HCT116 (cell line): ENCODE measurements at regions not wholly inside any gene's neighbourhood (a gene's known extent, or its start where the extent isn't known, plus 50 kb on each side); places are given as distances from the start of the nearest gene placed in this dataset.

ENCODE experiments used
- ATAC-seq: fragments of 200-7000 bp; cut with Tn5 transposase; 2 replicates; pipeline ENCODE4 v1.9.1; 2020; ENCODE audit warnings: mild to moderate bottlenecking, moderate library complexity
- BruUV-seq: library from RNA; stranded (reverse); fragments of 400-500 nt; replicated peaks from 2 replicates; lab custom pipeline; 2021; lab: Mats Ljungman, UMichigan
- CTCF ChIA-PET: fragments of 300-600 bp; sonication (Branson Sonifier 250); formaldehyde crosslinking; loops from one replicate; lab custom pipeline; 2021; ENCODE audit warnings: antibody characterized with exemption; lab: Charles Lee
- POLR2A ChIA-PET: fragments of 300-600, 350-600 bp; sonication (Branson Sonifier 250); formaldehyde crosslinking; loops from one replicate; lab custom pipeline; 2021; ENCODE audit warnings: antibody characterized with exemption; lab: Charles Lee
- RAD21 ChIA-PET, 2 experiments: fragments of 300-600 bp; sonication (Branson Sonifier 250); formaldehyde crosslinking; loops; one replicate each; lab custom pipeline; 2023; ENCODE audit warnings: low total read pairs in 2 of 2; ENCODE audit not compliant: uncharacterized antibody in 2 of 2, unreplicated experiment in 2 of 2, low non-redundant PET in 1 of 2; lab: Charles Lee
- DNase-seq: peaks from one replicate; pipeline ENCODE4 v3.0.0-alpha.2; 2010; ENCODE audit warnings: low read depth, low spot score
- H2AFZ ChIP-seq: fragments of 200-600 bp; shearing (Covaris generic), sonication (generic); 2 replicates; pipeline ENCODE4 v1.6.1; 2017; ENCODE audit warnings: low read depth, mixed run types, mixed read lengths, antibody characterized with exemption, low read length; ENCODE audit not compliant: poor library complexity, severe bottlenecking
- H3K27ac ChIP-seq: 2 replicates; pipeline ENCODE4 v1.5.1; 2012; ENCODE audit warnings: low read depth, low read length
- H3K27me3 ChIP-seq: fragments of 200-600 bp; sonication (generic); 2 replicates; pipeline ENCODE4 v1.6.1; 2016; ENCODE audit warnings: mixed run types, low read length, mixed read lengths; ENCODE audit not compliant: insufficient read depth
- H3K36me3 ChIP-seq, 2 experiments: fragments of 200-500 bp in 1 of 2; fragments of 200-600 bp in 1 of 2; sonication (Bioruptor generic) in 1 of 2; sonication (generic) in 1 of 2; 2 replicates each; pipeline versions ENCODE4 v1.5.1 to v1.6.1; 2014 to 2016; ENCODE audit warnings: low read length in 2 of 2, inconsistent platforms in 1 of 2, mixed read lengths in 1 of 2, mixed run types in 1 of 2; ENCODE audit not compliant: insufficient read depth in 2 of 2, control insufficient read depth in 1 of 2
- H3K4me1 ChIP-seq, 2 experiments: fragments of 200-600 bp in 1 of 2; sonication (generic) in 1 of 2; 2 replicates each; pipeline versions ENCODE4 v1.5.1 to v1.6.1; 2012 to 2017; ENCODE audit warnings: low read length in 2 of 2, inconsistent platforms in 1 of 2, mild to moderate bottlenecking in 1 of 2, mixed read lengths in 1 of 2, mixed run types in 1 of 2, moderate library complexity in 1 of 2; ENCODE audit not compliant: insufficient read depth in 2 of 2, control insufficient read depth in 1 of 2
- H3K4me2 ChIP-seq: fragments of 200-600 bp; sonication (generic); 2 replicates; pipeline ENCODE4 v1.6.1; 2017; ENCODE audit warnings: mixed run types, low read length, mixed read lengths
- H3K4me3 ChIP-seq, 2 experiments: fragments of 200-600 bp in 1 of 2; sonication (generic) in 1 of 2; replicated peaks in 1 of 2; 2 replicates each; pipeline ENCODE4 v1.5.1; 2011 to 2016; ENCODE audit warnings: low read length in 2 of 2, control low read depth in 1 of 2, low read depth in 1 of 2, mild to moderate bottlenecking in 1 of 2, mixed read lengths in 1 of 2, mixed run types in 1 of 2
- H3K79me2 ChIP-seq: fragments of 200-600 bp; sonication (generic); 2 replicates; pipeline ENCODE4 v1.6.1; 2017; ENCODE audit warnings: mild to moderate bottlenecking, mixed run types, low read length, moderate library complexity, mixed read lengths; ENCODE audit not compliant: insufficient read depth
- H3K9ac ChIP-seq: fragments of 200-600 bp; sonication (generic); 2 replicates; pipeline ENCODE4 v1.6.1; 2016; ENCODE audit warnings: low read length, mixed read lengths
- H3K9me2 ChIP-seq: fragments of 200-600 bp; sonication (generic), shearing (Covaris generic); 2 replicates; pipeline ENCODE4 v1.6.1; 2017; ENCODE audit warnings: mixed run types, mild to moderate bottlenecking, moderate library complexity; ENCODE audit not compliant: insufficient read depth
- H3K9me3 ChIP-seq, 2 experiments: fragments of 200-500 bp in 1 of 2; fragments of 200-600 bp in 1 of 2; sonication (Bioruptor generic) in 1 of 2; sonication (generic) in 1 of 2; 2 replicates each; pipeline ENCODE4 v1.6.1; 2014 to 2017; ENCODE audit warnings: low read length in 2 of 2, mixed read lengths in 2 of 2, inconsistent platforms in 1 of 2, low read depth in 1 of 2, mild to moderate bottlenecking in 1 of 2, mixed run types in 1 of 2, moderate library complexity in 1 of 2; ENCODE audit not compliant: control insufficient read depth in 1 of 2, insufficient read depth in 1 of 2
- H4K20me1 ChIP-seq: fragments of 200-600 bp; sonication (generic), shearing (Covaris generic); 2 replicates; pipeline ENCODE4 v1.6.1; 2017; ENCODE audit warnings: mixed run types, mild to moderate bottlenecking, moderate library complexity; ENCODE audit not compliant: insufficient read depth
- ATF3 ChIP-seq: IDR thresholded peaks from 2 replicates; pipeline ENCODE4 v1.6.1; 2012
- CBX3 ChIP-seq: IDR thresholded peaks from 2 replicates; pipeline ENCODE4 v1.6.1; 2012; ENCODE audit warnings: low read depth
- CEBPB ChIP-seq: IDR thresholded peaks from 2 replicates; pipeline ENCODE4 v1.6.1; 2012; ENCODE audit warnings: low read depth
- EGR1 ChIP-seq: IDR thresholded peaks from 2 replicates; pipeline ENCODE4 v1.6.1; 2012; ENCODE audit warnings: low read depth
- ELF1 ChIP-seq: IDR thresholded peaks from 2 replicates; pipeline ENCODE4 v1.6.1; 2012; ENCODE audit warnings: low read depth, borderline replicate concordance
- EZH2 ChIP-seq: fragments of 200-600 bp; sonication (generic); IDR thresholded peaks from 2 replicates; pipeline ENCODE4 v1.6.1; 2017; ENCODE audit warnings: antibody characterized with exemption, mixed run types
- EZH2phosphoT487 ChIP-seq: fragments of 200-600 bp; IDR thresholded peaks from 2 replicates; pipeline ENCODE4 v1.6.1; 2018; ENCODE audit warnings: antibody characterized with exemption, borderline replicate concordance
- FOSL1 ChIP-seq: IDR thresholded peaks from 2 replicates; pipeline ENCODE4 v1.6.1; 2012; ENCODE audit warnings: low read depth
- JUND ChIP-seq: IDR thresholded peaks from 2 replicates; pipeline ENCODE4 v1.6.1; 2012
- MAX ChIP-seq: IDR thresholded peaks from 2 replicates; pipeline ENCODE4 v1.6.1; 2012
- POLR2AphosphoS5 ChIP-seq: IDR thresholded peaks from 2 replicates; pipeline ENCODE4 v1.6.1; 2011; ENCODE audit warnings: mild to moderate bottlenecking, low read depth, low read length, moderate library complexity
- RAD21 ChIP-seq: IDR thresholded peaks from 2 replicates; pipeline ENCODE4 v1.6.1; 2012; ENCODE audit warnings: low read depth, mild to moderate bottlenecking
- SP1 ChIP-seq: IDR thresholded peaks from 2 replicates; pipeline ENCODE4 v1.6.1; 2012; ENCODE audit warnings: low read depth
- SRF ChIP-seq: IDR thresholded peaks from 2 replicates; pipeline ENCODE4 v1.6.1; 2012; ENCODE audit warnings: low read depth
- TCF7L2 ChIP-seq: IDR thresholded peaks from 2 replicates; pipeline ENCODE4 v1.7.0; 2011; ENCODE audit warnings: borderline replicate concordance, inconsistent platforms; ENCODE audit not compliant: insufficient read depth, insufficient read length; ENCODE audit errors: extremely low read depth
- YY1 ChIP-seq: IDR thresholded peaks from 2 replicates; pipeline ENCODE4 v1.6.1; 2011; ENCODE audit warnings: low read length, low read depth, moderate library complexity, mild to moderate bottlenecking; ENCODE audit not compliant: insufficient replicate concordance; ENCODE audit errors: extremely low read depth
- ZFX ChIP-seq: fragments of 450-650 bp; IDR thresholded peaks from 2 replicates; pipeline ENCODE4 v1.6.1; 2017
- ZNF274 ChIP-seq: fragments of 200-500 bp; sonication (Bioruptor generic); IDR thresholded peaks from 2 replicates; pipeline ENCODE4 v1.6.1; 2014; ENCODE audit warnings: mild to moderate bottlenecking, low read depth, low read length, inconsistent platforms
- intact Hi-C: fragments of 100-400 bp; cut with micrococcal nuclease; formaldehyde crosslinking; loops from 2 replicates; pipeline ENCODE4 v1.10.0; 2022

- H3K4me3 ChIP-seq = no peak overlapping the region
- BruUV-seq = no TSS peak
- peaks cover 0 to 30% of the 10 kb centered on the region in 2 experiments; a peak in 2 of 4 replicates for H3K9me3 ChIP-seq
- no peaks in the 10 kb centered on the region for H3K36me3 ChIP-seq
- no peaks in the 10 kb centered on the region for H4K20me1 ChIP-seq
- H2AFZ ChIP-seq = no peak overlapping the region
- RAD21 ChIA-PET = no interaction called here
- CTCF ChIA-PET = no interaction called here
- no peaks in the 10 kb centered on the region for H3K27me3 ChIP-seq
- H3K9me2 ChIP-seq = no peaks in the 10 kb centered on the region
- no peak overlapping the region for H3K27ac ChIP-seq
- ATAC-seq (no peak), DNase-seq (no peak)
- no peak overlapping the region for H3K9ac ChIP-seq
- no peaks in the 10 kb centered on the region for H3K79me2 ChIP-seq
- TF ChIP-seq ELF1 = no peak
- no peak for TF ChIP-seq POLR2AphosphoS5
- no peak for TF ChIP-seq CBX3
- TF ChIP-seq TCF7L2 = no peak
- TF ChIP-seq SRF = no peak
- TF ChIP-seq EZH2 = no peak
- no peak for TF ChIP-seq ZNF274
- TF ChIP-seq EGR1 = no peak
- TF ChIP-seq MAX = no peak
- TF ChIP-seq SP1 = no peak
- no peak for TF ChIP-seq ZFX
- no peak for TF ChIP-seq EZH2phosphoT487
- no peak for TF ChIP-seq YY1
- no peak for TF ChIP-seq ATF3
- TF ChIP-seq CEBPB = no peak
- TF ChIP-seq RAD21 = no peak
- no peak for TF ChIP-seq FOSL1
- no peak for TF ChIP-seq JUND
- no peaks in the 10 kb centered on the region for H3K4me1 ChIP-seq
- POLR2A ChIA-PET = no interaction called here
- intact Hi-C loops = no loop called here
- H3K4me2 ChIP-seq = no peak overlapping the region
Measured at GRCh38 chr19:27986299-27986698, 1226.7 kb downstream of the UQCRFS1 start.
